ENCODE measurements at regions not wholly inside any gene's neighbourhood (a gene's known extent, or its start where the extent isn't known, plus 50 kb on each side); places are given as distances from the start of the nearest gene placed in this dataset.

- Histone ChIP-seq H3K79me2 (ENCODE audit: insufficient read depth, low read length) (no peaks in the 10 kb centered on the region), H3K4me2 (ENCODE audit: insufficient read depth, low read length) (no peak overlapping the region), H2AFZ (ENCODE audit: low read length) (no peak overlapping the region), H4K20me1 (ENCODE audit: insufficient read depth, low read length) (no peaks in the 10 kb centered on the region), H3K9me3 (ENCODE audit: low read depth, low read length) (no peaks in the 10 kb centered on the region), H3K27me3 (ENCODE audit: insufficient read depth, low read length) (no peaks in the 10 kb centered on the region), H3K27ac (ENCODE audit: low read depth, low read length) (no peak overlapping the region), H3K4me3 (ENCODE audit: insufficient read depth, low read length) (no peak overlapping the region), H3K4me1 (ENCODE audit: insufficient read depth, low read length) (no peaks in the 10 kb centered on the region), H3K36me3 (ENCODE audit: insufficient read depth, low read length) (no peaks in the 10 kb centered on the region)
- peak; percentile 36 for DNase-seq (ENCODE audit: insufficient read length, low spot score, missing footprints)
- no peak for TF ChIP-seq CTCF (IDR thresholded peaks at IDR 0.05; ENCODE audit: extremely low read depth, low read depth, low read length)
Observed at GRCh38 chr6:40313582-40313981, 273.6 kb downstream of the LRFN2 start.

DNA sequence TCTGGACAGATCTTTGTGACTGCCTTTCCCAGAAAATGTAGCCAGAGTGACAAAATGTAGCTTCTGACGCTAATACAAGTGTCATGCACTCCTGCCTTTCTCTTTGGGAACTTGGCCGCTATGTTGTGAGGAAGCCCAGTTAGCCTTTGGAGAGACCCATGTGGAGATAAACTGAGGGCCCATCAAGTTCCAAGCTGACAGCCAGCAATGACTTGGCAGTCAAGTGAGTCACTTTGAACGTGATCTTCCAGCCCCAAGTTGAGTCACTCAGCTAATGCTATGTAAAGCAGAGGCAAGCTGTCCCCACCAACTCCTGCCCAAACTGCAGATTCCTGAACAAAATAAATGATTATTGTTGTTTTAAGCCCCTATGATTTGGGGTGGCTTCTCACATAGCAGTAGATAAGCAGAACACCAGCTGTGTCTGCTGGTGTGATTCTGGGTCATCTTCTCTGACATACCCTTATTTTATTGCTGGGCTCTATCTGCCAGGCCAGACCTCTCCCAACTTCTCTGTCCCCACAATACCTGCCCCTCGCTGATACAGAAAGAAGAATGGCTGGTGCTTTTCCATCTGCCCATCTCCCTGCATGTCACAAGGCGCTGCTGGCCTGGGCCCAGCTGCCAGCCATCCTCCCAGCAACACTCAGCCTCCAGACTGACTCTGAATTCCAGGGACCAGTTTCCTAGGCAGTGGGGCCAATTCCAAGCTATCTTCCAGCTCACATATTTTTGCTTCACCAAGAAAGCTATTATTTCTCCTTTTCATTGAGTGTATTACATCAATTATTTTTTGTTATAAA, 274.8 kb downstream of the LRFN2 start:
- Histone ChIP-seq H3K27ac (ENCODE audit: low read depth, low read length) (no peak overlapping the region), H3K4me2 (ENCODE audit: insufficient read depth, low read length) (no peak overlapping the region), H3K79me2 (ENCODE audit: insufficient read depth, low read length) (no peaks in the 10 kb centered on the region), H3K36me3 (ENCODE audit: insufficient read depth, low read length) (no peaks in the 10 kb centered on the region), H3K4me3 (ENCODE audit: insufficient read depth, low read length) (no peak overlapping the region), H3K9me3 (ENCODE audit: low read depth, low read length) (no peaks in the 10 kb centered on the region), H3K27me3 (ENCODE audit: insufficient read depth, low read length) (no peaks in the 10 kb centered on the region), H2AFZ (ENCODE audit: low read length) (no peak overlapping the region), H3K4me1 (ENCODE audit: insufficient read depth, low read length) (no peaks in the 10 kb centered on the region), H4K20me1 (ENCODE audit: insufficient read depth, low read length) (no peaks in the 10 kb centered on the region)
- DNase-seq (ENCODE audit: insufficient read length, low spot score, missing footprints): peak; percentile 35
- no peak for TF ChIP-seq CTCF (IDR thresholded peaks at IDR 0.05; ENCODE audit: extremely low read depth, low read depth, low read length)

- Histone ChIP-seq H3K36me3 (ENCODE audit: insufficient read depth, low read length) (no peaks in the 10 kb centered on the region), H3K4me1 (ENCODE audit: insufficient read depth, low read length) (no peaks in the 10 kb centered on the region), H3K4me2 (ENCODE audit: insufficient read depth, low read length) (no peak overlapping the region), H2AFZ (ENCODE audit: low read length) (no peak overlapping the region), H3K4me3 (ENCODE audit: insufficient read depth, low read length) (no peak overlapping the region), H3K27ac (ENCODE audit: low read depth, low read length) (no peak overlapping the region), H4K20me1 (ENCODE audit: insufficient read depth, low read length) (no peaks in the 10 kb centered on the region), H3K9me3 (ENCODE audit: low read depth, low read length) (no peaks in the 10 kb centered on the region), H3K27me3 (ENCODE audit: insufficient read depth, low read length) (no peaks in the 10 kb centered on the region), H3K79me2 (ENCODE audit: insufficient read depth, low read length) (no peaks in the 10 kb centered on the region)
- DNase-seq (ENCODE audit: insufficient read length, low spot score, missing footprints): no peak
- peak; percentile 83 for TF ChIP-seq CTCF (IDR thresholded peaks at IDR 0.05; ENCODE audit: extremely low read depth, low read depth, low read length)
Observed at GRCh38 chr6:40308533-40309306, 278.4 kb downstream of the LRFN2 start.

DNA sequence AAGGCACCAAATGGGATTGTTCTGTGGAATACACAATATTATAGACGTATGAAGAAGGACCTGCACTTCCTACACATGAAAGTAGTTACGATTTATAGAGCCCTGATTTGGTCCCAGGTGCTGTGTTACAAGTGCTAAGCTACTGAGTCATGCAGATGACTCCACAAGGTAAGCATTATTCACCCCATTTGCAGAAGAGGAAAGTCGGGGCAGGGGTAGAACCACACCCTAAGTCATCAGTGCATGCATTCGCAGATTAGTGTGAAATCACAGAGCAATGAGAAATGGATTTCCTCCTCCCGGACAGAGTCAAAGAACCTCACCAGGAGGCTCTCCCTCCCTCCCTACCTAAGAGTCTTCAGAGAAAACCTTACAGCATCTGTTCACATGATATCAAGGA, 279.5 kb downstream of the LRFN2 start:
- no peak for TF ChIP-seq CTCF (IDR thresholded peaks at IDR 0.05; ENCODE audit: extremely low read depth, low read depth, low read length)
- H3K4me1 ChIP-seq (ENCODE audit: insufficient read depth, low read length): no peaks in the 10 kb centered on the region
- no peaks in the 10 kb centered on the region for H4K20me1 ChIP-seq (ENCODE audit: insufficient read depth, low read length)
- H3K36me3 ChIP-seq (ENCODE audit: insufficient read depth, low read length): no peaks in the 10 kb centered on the region
- no peaks in the 10 kb centered on the region for H3K9me3 ChIP-seq (ENCODE audit: low read depth, low read length)
- no peak overlapping the region for H3K4me3 ChIP-seq (ENCODE audit: insufficient read depth, low read length)
- no peak overlapping the region for H3K27ac ChIP-seq (ENCODE audit: low read depth, low read length)
- no peak for DNase-seq (ENCODE audit: insufficient read length, low spot score, missing footprints)
- no peaks in the 10 kb centered on the region for H3K79me2 ChIP-seq (ENCODE audit: insufficient read depth, low read length)
- H3K4me2 ChIP-seq (ENCODE audit: insufficient read depth, low read length): no peak overlapping the region
- no peaks in the 10 kb centered on the region for H3K27me3 ChIP-seq (ENCODE audit: insufficient read depth, low read length)
- no peak overlapping the region for H2AFZ ChIP-seq (ENCODE audit: low read length)
